NCI-H146 treated with DMSO at 0.1 percent for 48 hours (cell line): ENCODE measurements at regions not wholly inside any gene's neighbourhood (a gene's known extent, or its start where the extent isn't known, plus 50 kb on each side); places are given as distances from the start of the nearest gene placed in this dataset.
A peak's percentile ranks its signal among the peaks of the same experiment; 100 is the strongest.
"Not testable (repeated sequence)": the region's sequence is repeated elsewhere in the genome, so short reads cannot be mapped to it uniquely, and the experiment has no call there.

ENCODE experiments used
- DNase-seq: peaks from one replicate; lab custom pipeline; 2025; ENCODE audit not compliant: unreplicated experiment; lab: John Stamatoyannopoulos, UW

- DNase-seq: no peak
Observed at GRCh38 chr1:194975913-194976312, 1632.3 kb downstream of the KCNT2 start.

GRCh38 chr1:194968916-194969315, 1639.3 kb downstream of the KCNT2 start:
- no peak for DNase-seq

- no peak for DNase-seq
Observed at GRCh38 chr1:194959795-194960194, 1648.4 kb downstream of the KCNT2 start.

GRCh38 chr1:194952171-194952570, 1656.1 kb downstream of the KCNT2 start:
- peak; percentile 0 for DNase-seq

- no peak for DNase-seq
Observed at GRCh38 chr1:194950584-194950983, 1657.7 kb downstream of the KCNT2 start.

- DNase-seq: no peak
Observed at GRCh38 chr1:194940336-194941030, 1667.8 kb downstream of the KCNT2 start.

GRCh38 chr1:194935864-194936263, 1672.4 kb downstream of the KCNT2 start:
- DNase-seq: no peak

GRCh38 chr1:194931166-194931565, 1677.1 kb downstream of the KCNT2 start:
- DNase-seq: no peak

GRCh38 chr1:194930132-194930531, 1678.1 kb downstream of the KCNT2 start:
- no peak for DNase-seq

GRCh38 chr1:194929357-194929756, 1678.9 kb downstream of the KCNT2 start:
- DNase-seq: no peak

GRCh38 chr1:194919146-194919545, 1689.1 kb downstream of the KCNT2 start:
- no peak for DNase-seq

- no peak for DNase-seq
Observed at GRCh38 chr1:194917769-194918168, 1690.5 kb downstream of the KCNT2 start.

- DNase-seq: no peak
Observed at GRCh38 chr1:194908643-194909042, 1699.6 kb downstream of the KCNT2 start.

- no peak for DNase-seq
Observed at GRCh38 chr1:194903524-194903923, 1704.7 kb downstream of the KCNT2 start.

GRCh38 chr1:194889310-194889709, 1702.9 kb upstream of the B3GALT2 start:
- no peak for DNase-seq

- no peak for DNase-seq
Observed at GRCh38 chr1:194870860-194871259, 1684.4 kb upstream of the B3GALT2 start.

- DNase-seq: no peak
Observed at GRCh38 chr1:194866153-194866552, 1679.7 kb upstream of the B3GALT2 start.

- DNase-seq: no peak
Observed at GRCh38 chr1:194865383-194865782, 1679.0 kb upstream of the B3GALT2 start.

- no peak for DNase-seq
Observed at GRCh38 chr1:194862129-194862528, 1675.7 kb upstream of the B3GALT2 start.

- DNase-seq: no peak
Observed at GRCh38 chr1:194860248-194861201, 1674.1 kb upstream of the B3GALT2 start.

- not testable (repeated sequence) for DNase-seq
Observed at GRCh38 chr1:194859481-194860154, 1673.2 kb upstream of the B3GALT2 start.
